ENCODE measurements at regions not wholly inside any gene's neighbourhood (a gene's known extent, or its start where the extent isn't known, plus 50 kb on each side); places are given as distances from the start of the nearest gene placed in this dataset.

GRCh38 chr1:65049941-65050713, 83.8 kb upstream of the JAK1 start:
- no peak for TF ChIP-seq CTCF (IDR thresholded peaks at IDR 0.05; ENCODE audit: insufficient read depth, low read depth, low read length, missing control alignments)
- DNase-seq (ENCODE audit: low read depth) = no peak
- H3K4me3 ChIP-seq (ENCODE audit: low read length) = no peak overlapping the region

- no peak overlapping the region for H3K4me3 ChIP-seq (ENCODE audit: low read length)
- DNase-seq (ENCODE audit: low read depth) = no peak
- TF ChIP-seq CTCF (IDR thresholded peaks at IDR 0.05; ENCODE audit: insufficient read depth, low read depth, low read length, missing control alignments) = no peak
Measured at GRCh38 chr1:65050735-65051134, 84.4 kb upstream of the JAK1 start.

- H3K4me3 ChIP-seq (ENCODE audit: low read length) = no peak overlapping the region
- TF ChIP-seq CTCF (IDR thresholded peaks at IDR 0.05; ENCODE audit: insufficient read depth, low read depth, low read length, missing control alignments) = no peak
- DNase-seq (ENCODE audit: low read depth) = no peak
Measured at GRCh38 chr1:65054481-65054880, 88.1 kb upstream of the JAK1 start.

- H3K4me3 ChIP-seq (ENCODE audit: low read length) = no peak overlapping the region
- peak; percentile 17 for DNase-seq (ENCODE audit: low read depth)
- TF ChIP-seq CTCF (IDR thresholded peaks at IDR 0.05; ENCODE audit: insufficient read depth, low read depth, low read length, missing control alignments) = no peak
Measured at GRCh38 chr1:65055747-65056146, 89.4 kb upstream of the JAK1 start.

- TF ChIP-seq CTCF (IDR thresholded peaks at IDR 0.05; ENCODE audit: insufficient read depth, low read depth, low read length, missing control alignments) = no peak
- H3K4me3 ChIP-seq (ENCODE audit: low read length) = no peak overlapping the region
- DNase-seq (ENCODE audit: low read depth) = no peak
Measured at GRCh38 chr1:65056234-65056633, 89.9 kb upstream of the JAK1 start.

GRCh38 chr1:65056866-65057265, 90.5 kb upstream of the JAK1 start:
- no peak for DNase-seq (ENCODE audit: low read depth)
- H3K4me3 ChIP-seq (ENCODE audit: low read length) = no peak overlapping the region
- no peak for TF ChIP-seq CTCF (IDR thresholded peaks at IDR 0.05; ENCODE audit: insufficient read depth, low read depth, low read length, missing control alignments)

Measured in epithelial cell of esophagus (primary cell).